IMR-90 (cell line): ENCODE measurements at regions not wholly inside any gene's neighbourhood (a gene's known extent, or its start where the extent isn't known, plus 50 kb on each side); places are given as distances from the start of the nearest gene placed in this dataset.

Source experiments
- ATAC-seq: fragments of 200-7000 bp; cut with Tn5 transposase; 2 replicates; pipeline ENCODE4 v1.9.1; 2020; ENCODE audit warnings: low read depth, mild to moderate bottlenecking, moderate library complexity
- BruUV-seq: library from RNA; stranded (reverse); fragments of 400-500 nt; replicated peaks from 2 replicates; lab custom pipeline; 2021; lab: Mats Ljungman, UMichigan
- CTCF ChIA-PET: fragments of 300-600 bp; formaldehyde crosslinking; extraction: SDS; loops from one replicate; lab custom pipeline; 2021; ENCODE audit warnings: antibody characterized with exemption; lab: Yijun Ruan, JAX
- POLR2A ChIA-PET: fragments of 300-600 bp; sonication (Branson Sonifier 250); formaldehyde crosslinking; loops from one replicate; lab custom pipeline; 2022; ENCODE audit warnings: antibody characterized with exemption; ENCODE audit not compliant: unreplicated experiment; lab: Charles Lee
- DNase-seq: peaks from one replicate; pipeline ENCODE4 v3.0.0; 2013
- H2AFZ ChIP-seq: replicated peaks from 2 replicates; pipeline ENCODE3; 2013; ENCODE audit warnings: low read length, mild to moderate bottlenecking; ENCODE audit not compliant: poor library complexity
- H2AK5ac ChIP-seq: 2 replicates; pipeline ENCODE4 v1.6.1; 2013; ENCODE audit warnings: low read depth, low read length, inconsistent platforms
- H2AK9ac ChIP-seq: replicated peaks from 2 replicates; pipeline ENCODE3; 2013; ENCODE audit warnings: mild to moderate bottlenecking, low read depth, low read length, moderate library complexity; ENCODE audit not compliant: poor library complexity
- H2BK120ac ChIP-seq: 2 replicates; pipeline ENCODE4 v1.6.1; 2013; ENCODE audit warnings: low read depth, low read length, inconsistent platforms
- H2BK15ac ChIP-seq: 3 replicates; pipeline ENCODE4 v1.6.1; 2013; ENCODE audit warnings: low read depth, low read length, inconsistent platforms
- H2BK20ac ChIP-seq: 2 replicates; pipeline ENCODE4 v1.6.1; 2013; ENCODE audit warnings: low read depth, mild to moderate bottlenecking, inconsistent platforms, low read length, moderate library complexity
- H2BK5ac ChIP-seq: 2 replicates; pipeline ENCODE4 v1.6.1; 2013; ENCODE audit warnings: mild to moderate bottlenecking, low read depth, low read length, inconsistent platforms; ENCODE audit not compliant: poor library complexity, severe bottlenecking
- H3K14ac ChIP-seq: replicated peaks from 2 replicates; pipeline ENCODE4 v1.6.1; 2013; ENCODE audit warnings: low read depth, low read length, inconsistent platforms
- H3K18ac ChIP-seq: 2 replicates; pipeline ENCODE4 v1.6.1; 2013; ENCODE audit warnings: low read depth, low read length, control low read depth
- H3K23ac ChIP-seq: 2 replicates; pipeline ENCODE4 v1.6.1; 2013; ENCODE audit warnings: low read depth, low read length, inconsistent platforms
- H3K27ac ChIP-seq: 2 replicates; pipeline ENCODE4 v1.5.1; 2013; ENCODE audit warnings: mild to moderate bottlenecking, control low read depth, low read length; ENCODE audit not compliant: insufficient read depth
- H3K27me3 ChIP-seq: 2 replicates; pipeline ENCODE4 v1.6.1; 2013; ENCODE audit warnings: low read length; ENCODE audit not compliant: control insufficient read depth, insufficient read depth
- H3K36me3 ChIP-seq: 2 replicates; pipeline ENCODE4 v1.6.1; 2013; ENCODE audit warnings: low read length, mixed read lengths; ENCODE audit not compliant: control insufficient read depth, insufficient read depth
- H3K4ac ChIP-seq: 2 replicates; pipeline ENCODE4 v1.6.1; 2013; ENCODE audit warnings: low read depth, low read length, inconsistent platforms
- H3K4me1 ChIP-seq: 2 replicates; pipeline ENCODE4 v1.6.1; 2013; ENCODE audit warnings: low read length, mixed read lengths; ENCODE audit not compliant: control insufficient read depth, insufficient read depth
- H3K4me2 ChIP-seq: 2 replicates; pipeline ENCODE4 v1.6.1; 2013; ENCODE audit warnings: low read depth, mild to moderate bottlenecking, control low read depth, low read length, moderate library complexity
- H3K4me3 ChIP-seq: 2 replicates; pipeline ENCODE4 v1.5.1; 2013; ENCODE audit warnings: low read depth, mild to moderate bottlenecking, control low read depth, low read length, moderate library complexity; ENCODE audit not compliant: insufficient read depth
- H3K56ac ChIP-seq: 2 replicates; pipeline ENCODE4 v1.6.1; 2013; ENCODE audit warnings: low read length, inconsistent platforms; ENCODE audit not compliant: insufficient read depth; ENCODE audit errors: extremely low read depth
- H3K79me1 ChIP-seq, 2 experiments: 2 replicates each; pipeline ENCODE4 v1.6.1; 2013; ENCODE audit warnings: low read length in 2 of 2, inconsistent platforms in 1 of 2, low read depth in 1 of 2
- H3K9ac ChIP-seq: 2 replicates; pipeline ENCODE4 v1.6.1; 2013; ENCODE audit warnings: low read depth, low read length, control low read depth
- H3K9me1 ChIP-seq: 2 replicates; pipeline ENCODE4 v1.6.1; 2013; ENCODE audit warnings: low read length, inconsistent platforms; ENCODE audit not compliant: insufficient read depth
- H3K9me3 ChIP-seq: 2 replicates; pipeline ENCODE4 v1.6.1; 2013; ENCODE audit warnings: low read length; ENCODE audit not compliant: control insufficient read depth, insufficient read depth
- H4K20me1 ChIP-seq: 2 replicates; pipeline ENCODE4 v1.6.1; 2013; ENCODE audit warnings: low read length, inconsistent platforms; ENCODE audit not compliant: insufficient read depth
- H4K5ac ChIP-seq: 2 replicates; pipeline ENCODE4 v1.6.1; 2013; ENCODE audit warnings: mild to moderate bottlenecking, low read depth, low read length, control low read depth
- H4K8ac ChIP-seq, 2 experiments: 2 replicates each; pipeline ENCODE4 v1.6.1; 2013; ENCODE audit warnings: low read depth in 2 of 2, low read length in 2 of 2, control low read depth in 1 of 2, inconsistent platforms in 1 of 2
- H4K91ac ChIP-seq: 2 replicates; pipeline ENCODE4 v1.6.1; 2013; ENCODE audit warnings: low read depth, low read length, inconsistent platforms; ENCODE audit not compliant: insufficient read depth
- CEBPB ChIP-seq: IDR thresholded peaks from 2 replicates; pipeline ENCODE4 v1.6.1; 2012; ENCODE audit warnings: low read depth, low read length, improper control_type of control experiment
- WGBS, 2 experiments: methylation state at CpG; one replicate each; pipeline versions ENCODE4 v1.1.5 to v1.1.7; 2013; ENCODE audit warnings: missing lambda C conversion rate in 2 of 2; ENCODE audit not compliant: insufficient read length in 1 of 2; ENCODE audit errors: extremely low coverage in 2 of 2; 5-methylcytosine and 5-hydroxymethylcytosine counted together
- dilution Hi-C: fragments of 300-500 bp; cut with HindIII; formaldehyde crosslinking; loops from one replicate; pipeline ENCODE4 v1.14.3; 2018; ENCODE audit warnings: low sequenced_read_pairs; ENCODE audit not compliant: unreplicated experiment
- in situ Hi-C: fragments of 300-500 bp; cut with MboI; formaldehyde crosslinking; loops from 3 replicates; pipeline ENCODE4 v1.14.3; 2019; ENCODE audit warnings: low sequenced_read_pairs, inconsistent platforms, mixed read lengths
- intact Hi-C: fragments of 100-400 bp; cut with micrococcal nuclease; formaldehyde crosslinking; loops from 2 replicates; pipeline ENCODE4 v1.10.0; 2022
- TF ChIP-seq, protein P1 (sequence below): fragments of 150-350 bp; IDR thresholded peaks from 2 replicates; pipeline ENCODE4 v1.6.1; 2016; ENCODE audit warnings: low read depth, mild to moderate bottlenecking, low read length, moderate library complexity, borderline replicate concordance

DNA sequence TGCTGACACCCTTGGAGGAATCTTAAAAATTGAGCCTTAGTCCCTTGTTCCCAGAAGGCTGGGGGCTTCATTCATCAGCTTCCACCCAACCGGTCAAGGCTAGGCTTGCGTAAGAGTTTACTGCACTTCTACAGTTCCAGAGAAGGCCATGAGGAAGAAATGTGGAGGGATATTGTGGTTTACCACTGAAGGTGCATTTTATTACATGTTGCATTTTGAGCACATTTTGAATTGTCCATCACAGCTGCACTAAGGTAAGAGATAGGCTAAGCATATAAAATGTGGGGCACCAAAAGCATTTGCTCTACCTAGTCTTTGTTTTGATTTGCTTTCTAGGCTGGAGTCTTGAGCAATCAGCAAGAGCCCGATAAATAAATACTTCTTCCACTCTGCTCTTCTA is 167.1 kb upstream of the PAPPA start:
- DNase-seq, result no peak
- no peak overlapping the region for H2BK20ac ChIP-seq
- H3K27ac ChIP-seq, result peak overlapping the region; percentile 77; the same call in 1 of the 2 replicates
- H4K5ac ChIP-seq, result peak overlapping the region; percentile 100
- in situ Hi-C loops, result no loop called here
- ATAC-seq, result no peak
- H4K8ac ChIP-seq, result 0 out of 4 replicates have a peak overlapping the region, but pooled peaks of 1 of the 2 experiments have one; percentile 20
- peak overlapping the region; percentile 76; the same call in 1 of the 2 replicates for H2BK120ac ChIP-seq
- ChIA-PET CTCF (no interaction called here), POLR2A (no interaction called here)
- H3K23ac ChIP-seq, result no peak overlapping the region
- H3K56ac ChIP-seq, result no peak overlapping the region
- no TSS peak for BruUV-seq
- dilution Hi-C loops, result no loop called here
- H3K9me1 ChIP-seq, result 0 out of 2 replicates have a peak, but pooled peaks cover 4% of the 10 kb centered on the region
- no peak overlapping the region for H3K4me2 ChIP-seq
- no CpG with 5 or more reads among the region's 3 CpGs for WGBS, 2 experiments
- intact Hi-C loops, result no loop called here
- peak overlapping the region; percentile 88 for H2BK5ac ChIP-seq
- H3K9me3 ChIP-seq, result no peaks in the 10 kb centered on the region
- H2AK5ac ChIP-seq, result no peak overlapping the region
- no peak overlapping the region for H2AK9ac ChIP-seq
- peak overlapping the region; percentile 45; the same call in 1 of the 3 replicates for H2BK15ac ChIP-seq
- H3K79me1 ChIP-seq, result no peaks in the 10 kb centered on the region
- no peak overlapping the region for H2AFZ ChIP-seq
- H3K4me1 ChIP-seq, result peaks cover 13% of the 10 kb centered on the region
- H3K14ac ChIP-seq, result 0 out of 2 replicates have a peak overlapping the region, but pooled peaks have one; percentile 10
- no peaks in the 10 kb centered on the region for H4K20me1 ChIP-seq
- TF ChIP-seq, protein P1, sequence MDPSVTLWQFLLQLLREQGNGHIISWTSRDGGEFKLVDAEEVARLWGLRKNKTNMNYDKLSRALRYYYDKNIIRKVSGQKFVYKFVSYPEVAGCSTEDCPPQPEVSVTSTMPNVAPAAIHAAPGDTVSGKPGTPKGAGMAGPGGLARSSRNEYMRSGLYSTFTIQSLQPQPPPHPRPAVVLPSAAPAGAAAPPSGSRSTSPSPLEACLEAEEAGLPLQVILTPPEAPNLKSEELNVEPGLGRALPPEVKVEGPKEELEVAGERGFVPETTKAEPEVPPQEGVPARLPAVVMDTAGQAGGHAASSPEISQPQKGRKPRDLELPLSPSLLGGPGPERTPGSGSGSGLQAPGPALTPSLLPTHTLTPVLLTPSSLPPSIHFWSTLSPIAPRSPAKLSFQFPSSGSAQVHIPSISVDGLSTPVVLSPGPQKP, result no peak
- peak; percentile 51; the same call in 1 of the 2 replicates for TF ChIP-seq CEBPB
- no peaks in the 10 kb centered on the region for H3K27me3 ChIP-seq
- H3K18ac ChIP-seq, result peak overlapping the region; percentile 99
- no peaks in the 10 kb centered on the region; the same call in 1 of the 2 replicates for H3K36me3 ChIP-seq
- H3K9ac ChIP-seq, result no peak overlapping the region
- H3K4me3 ChIP-seq, result no peak overlapping the region
- peak overlapping the region; percentile 3; the same call in 1 of the 2 replicates for H4K91ac ChIP-seq
- no peak overlapping the region for H3K4ac ChIP-seq
